Activated CD4-positive, alpha-beta memory T cell treated with anti-CD3 and anti-CD28 coated beads for 36 hours (primary cell): ENCODE measurements at regions not wholly inside any gene's neighbourhood (a gene's known extent, or its start where the extent isn't known, plus 50 kb on each side); places are given as distances from the start of the nearest gene placed in this dataset.

Source experiments
- CTCF ChIA-PET: fragments of 350-600 bp; sonication (Branson Sonifier 250); formaldehyde crosslinking; loops from one replicate; lab custom pipeline; 2021; ENCODE audit warnings: antibody characterized with exemption, inconsistent platforms; lab: Charles Lee
- POLR2A ChIA-PET: fragments of 350-600 bp; sonication (Branson Sonifier 250); formaldehyde crosslinking; loops from one replicate; lab custom pipeline; 2021; ENCODE audit warnings: antibody characterized with exemption; lab: Charles Lee
- DNase-seq: peaks from one replicate; pipeline ENCODE4 v3.0.0-alpha.2; 2020
- H3K27ac Mint-ChIP-seq: one replicate; pipeline ENCODE4 v1.8.0; 2021; ENCODE audit warnings: mixed read lengths
- H3K27me3 Mint-ChIP-seq: one replicate; pipeline ENCODE4 v1.8.0; 2021; ENCODE audit warnings: mixed read lengths
- H3K36me3 Mint-ChIP-seq: one replicate; pipeline ENCODE4 v1.8.0; 2021; ENCODE audit warnings: mixed read lengths
- H3K4me1 Mint-ChIP-seq: one replicate; pipeline ENCODE4 v1.8.0; 2021; ENCODE audit warnings: low read depth, mixed read lengths
- H3K4me3 Mint-ChIP-seq: one replicate; pipeline ENCODE4 v1.8.0; 2021; ENCODE audit warnings: mild to moderate bottlenecking, mixed read lengths
- H3K9me3 Mint-ChIP-seq: one replicate; pipeline ENCODE4 v1.8.0; 2021; ENCODE audit warnings: mixed read lengths
- intact Hi-C: fragments of 100-400 bp; cut with micrococcal nuclease; formaldehyde crosslinking; loops from one replicate; pipeline ENCODE4 v1.15.1; 2023

DNA sequence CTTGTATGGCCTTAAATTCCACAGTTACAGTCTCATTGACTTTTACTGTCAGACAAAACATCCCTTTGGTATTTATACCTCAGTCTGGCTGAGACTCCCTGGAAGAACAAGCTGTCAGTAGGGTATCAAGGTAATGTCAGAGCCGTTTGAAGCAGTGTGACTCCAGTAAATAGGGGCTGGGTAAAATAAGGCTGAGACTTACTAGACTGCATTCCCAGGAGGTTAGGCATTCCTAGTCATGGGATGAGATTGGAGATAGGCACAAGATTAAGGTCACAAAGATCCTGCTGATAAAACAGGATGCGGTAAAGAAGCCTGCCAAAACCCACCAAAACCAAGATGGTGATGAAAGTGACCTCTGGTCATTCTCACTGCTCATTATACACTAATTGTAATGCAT, 219.5 kb upstream of the SKOR2 start:
- intact Hi-C loops: no loop called here
- no peak for DNase-seq
- no peaks in the 10 kb centered on the region for H3K4me1 Mint-ChIP-seq
- H3K27ac Mint-ChIP-seq: no peak overlapping the region
- CTCF ChIA-PET: no interaction called here
- H3K27me3 Mint-ChIP-seq: no peaks in the 10 kb centered on the region
- POLR2A ChIA-PET: no interaction called here
- H3K36me3 Mint-ChIP-seq: no peaks in the 10 kb centered on the region
- H3K9me3 Mint-ChIP-seq: no peaks in the 10 kb centered on the region
- no peak overlapping the region for H3K4me3 Mint-ChIP-seq

DNA sequence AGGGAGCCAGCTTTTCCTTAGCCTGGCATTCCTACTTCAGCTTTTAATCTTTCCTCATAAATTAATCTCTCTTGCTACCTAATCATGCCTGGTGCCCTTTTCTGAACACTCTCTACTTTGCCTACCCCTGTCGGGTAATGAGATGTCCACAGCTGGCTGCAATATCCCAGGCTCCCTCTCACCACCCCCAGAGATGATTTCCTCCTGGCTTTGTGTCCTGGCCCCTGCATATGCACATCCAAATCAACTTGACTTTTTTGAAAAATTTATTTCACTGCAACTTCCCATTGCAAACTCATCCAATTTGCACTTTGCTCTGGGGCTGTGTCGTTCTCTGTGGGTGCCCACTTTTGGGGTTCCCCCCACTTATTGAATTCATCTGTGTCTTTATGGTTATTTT, 218.1 kb upstream of the SKOR2 start:
- intact Hi-C loops: no loop called here
- Mint-ChIP-seq H3K27ac (no peak overlapping the region), H3K4me1 (no peaks in the 10 kb centered on the region), H3K27me3 (no peaks in the 10 kb centered on the region), H3K9me3 (no peaks in the 10 kb centered on the region), H3K36me3 (no peaks in the 10 kb centered on the region), H3K4me3 (no peak overlapping the region)
- ChIA-PET CTCF (no interaction called here), POLR2A (no interaction called here)
- no peak for DNase-seq

- no peak for DNase-seq
- no peak overlapping the region for H3K4me3 Mint-ChIP-seq
- ChIA-PET CTCF (interaction anchor here (0.8 kb wide), 1 partner anchor 65 kb away, joined by 3 read pairs; no protein-coding TSS in a partner anchor), POLR2A (no interaction called here)
- H3K27me3 Mint-ChIP-seq: peaks cover under 1% of the 10 kb centered on the region
- H3K9me3 Mint-ChIP-seq: no peaks in the 10 kb centered on the region
- H3K27ac Mint-ChIP-seq: no peak overlapping the region
- no peaks in the 10 kb centered on the region for H3K4me1 Mint-ChIP-seq
- H3K36me3 Mint-ChIP-seq: no peaks in the 10 kb centered on the region
- intact Hi-C loops: no loop called here
Measured at GRCh38 chr18:47461977-47462376, 210.5 kb upstream of the SKOR2 start.

DNA sequence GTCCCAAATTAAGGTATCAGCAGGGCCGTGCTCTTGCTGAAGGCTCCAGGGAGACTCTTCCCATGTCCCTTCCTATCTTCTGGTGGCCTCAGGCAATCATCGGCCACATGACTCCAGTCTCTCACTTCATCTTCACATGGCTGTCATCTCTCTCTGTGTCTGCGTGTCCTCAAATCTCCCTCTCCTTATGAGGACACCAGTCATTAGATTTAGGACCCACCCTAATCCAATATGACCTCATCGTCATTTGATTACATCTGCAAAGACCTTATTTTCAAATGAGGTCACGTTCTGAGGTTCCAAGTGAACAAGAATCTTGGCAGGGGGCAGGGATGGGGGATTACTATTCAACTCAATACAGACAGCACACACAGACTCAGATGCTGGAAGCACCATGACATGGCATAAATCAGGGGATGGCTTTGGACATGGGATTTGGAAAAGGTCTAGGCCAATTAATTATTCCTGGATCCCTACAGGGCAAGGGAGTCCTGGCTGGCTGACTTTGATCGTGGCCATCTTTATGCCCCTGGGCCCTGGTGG, 210.0 kb upstream of the SKOR2 start:
- Mint-ChIP-seq H3K4me3 (no peak overlapping the region), H3K27me3 (peaks cover 2% of the 10 kb centered on the region), H3K27ac (no peak overlapping the region), H3K4me1 (no peaks in the 10 kb centered on the region), H3K9me3 (no peaks in the 10 kb centered on the region), H3K36me3 (no peaks in the 10 kb centered on the region)
- ChIA-PET POLR2A (no interaction called here), CTCF (interaction anchor here (0.8 kb wide), 1 partner anchor 64 kb away, joined by 3 read pairs; no protein-coding TSS in a partner anchor)
- intact Hi-C loops: no loop called here
- DNase-seq: no peak

DNA sequence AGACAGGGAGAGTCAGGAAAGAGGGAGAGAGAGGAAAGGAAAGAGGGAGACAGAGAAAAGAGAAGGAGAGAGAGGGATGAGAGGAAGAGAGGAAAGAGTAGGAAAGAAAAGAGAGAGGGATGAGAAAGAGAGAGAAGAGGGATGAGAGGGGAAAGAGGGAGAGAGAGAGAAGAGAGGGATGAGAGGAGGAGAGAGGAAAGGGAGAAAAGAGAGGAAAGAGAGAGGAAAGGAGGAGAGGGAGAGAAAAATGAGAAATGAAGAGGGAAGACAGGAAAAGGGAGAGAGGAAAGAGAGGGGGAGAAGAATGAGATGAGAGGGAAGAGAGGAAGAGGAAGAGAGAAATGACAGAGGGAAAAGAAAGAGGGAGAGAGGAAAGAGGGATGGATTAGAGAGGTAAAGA, 207.0 kb upstream of the SKOR2 start:
- no peaks in the 10 kb centered on the region for H3K4me1 Mint-ChIP-seq
- H3K27ac Mint-ChIP-seq: no peak overlapping the region
- H3K4me3 Mint-ChIP-seq: no peak overlapping the region
- H3K27me3 Mint-ChIP-seq: peaks cover 2% of the 10 kb centered on the region
- intact Hi-C loops: no loop called here
- DNase-seq: no peak
- POLR2A ChIA-PET: no interaction called here
- CTCF ChIA-PET: interaction anchor here (0.5 kb wide), 1 partner anchor 29 kb away, joined by 3 read pairs; no protein-coding TSS in a partner anchor
- no peaks in the 10 kb centered on the region for H3K36me3 Mint-ChIP-seq
- no peaks in the 10 kb centered on the region for H3K9me3 Mint-ChIP-seq

DNA sequence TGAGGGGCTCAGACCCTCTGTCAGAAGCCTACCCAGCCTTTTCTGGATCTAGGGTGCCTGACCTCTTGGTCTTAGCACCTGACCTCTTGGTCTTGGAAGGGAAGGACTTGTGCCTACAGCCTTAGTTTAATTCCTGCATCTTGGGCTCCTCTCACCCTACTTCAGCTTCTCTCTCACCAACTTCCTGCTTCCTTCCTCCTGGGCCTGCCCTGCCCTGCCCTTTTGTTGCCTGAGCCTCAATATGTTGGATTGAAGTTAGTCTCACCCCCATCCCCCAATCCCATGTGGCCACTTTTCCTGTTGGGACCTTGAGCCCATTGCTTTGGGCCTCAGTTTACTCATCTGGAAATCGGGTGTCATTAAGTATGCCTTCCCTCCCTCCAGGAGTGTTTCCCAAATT, 206.2 kb upstream of the SKOR2 start:
- CTCF ChIA-PET: no interaction called here
- H3K27me3 Mint-ChIP-seq: peaks cover 2% of the 10 kb centered on the region
- H3K36me3 Mint-ChIP-seq: no peaks in the 10 kb centered on the region

DNA sequence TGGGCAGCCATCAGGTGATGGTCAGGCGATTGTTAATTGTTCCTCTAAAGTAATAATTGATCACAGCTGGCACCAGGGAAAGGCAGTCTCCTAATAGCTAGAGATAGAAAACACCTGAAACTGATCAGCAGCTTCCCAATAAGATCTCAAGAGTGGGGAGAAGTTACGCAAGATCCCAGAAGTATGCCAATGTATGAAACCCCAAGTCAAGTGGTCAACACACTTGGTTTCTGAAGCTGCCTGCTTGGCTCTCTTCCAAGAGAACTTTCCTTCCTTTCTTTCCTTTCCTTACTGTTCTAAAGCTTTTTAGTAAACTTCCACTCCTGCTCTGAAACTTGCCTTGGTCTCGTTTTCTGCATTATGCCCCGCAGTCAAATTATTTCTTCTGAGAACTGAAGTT, 201.6 kb upstream of the SKOR2 start:
- no peak for DNase-seq
- Mint-ChIP-seq H3K36me3 (no peaks in the 10 kb centered on the region), H3K27me3 (peaks cover 2% of the 10 kb centered on the region), H3K9me3 (no peaks in the 10 kb centered on the region), H3K4me3 (no peak overlapping the region), H3K4me1 (no peaks in the 10 kb centered on the region), H3K27ac (no peak overlapping the region)
- CTCF ChIA-PET: interaction anchor here (0.7 kb wide), 1 partner anchor 795 kb away, joined by 4 read pairs; no protein-coding TSS in a partner anchor
- POLR2A ChIA-PET: no interaction called here
- intact Hi-C loops: no loop called here

More for the DNA sequence above, 206.2 kb upstream of the SKOR2 start:
- POLR2A ChIA-PET: no interaction called here
- H3K27ac Mint-ChIP-seq: no peak overlapping the region
- H3K9me3 Mint-ChIP-seq: no peaks in the 10 kb centered on the region
- intact Hi-C loops: no loop called here
- no peak overlapping the region for H3K4me3 Mint-ChIP-seq
- no peaks in the 10 kb centered on the region for H3K4me1 Mint-ChIP-seq
- DNase-seq: no peak

DNA sequence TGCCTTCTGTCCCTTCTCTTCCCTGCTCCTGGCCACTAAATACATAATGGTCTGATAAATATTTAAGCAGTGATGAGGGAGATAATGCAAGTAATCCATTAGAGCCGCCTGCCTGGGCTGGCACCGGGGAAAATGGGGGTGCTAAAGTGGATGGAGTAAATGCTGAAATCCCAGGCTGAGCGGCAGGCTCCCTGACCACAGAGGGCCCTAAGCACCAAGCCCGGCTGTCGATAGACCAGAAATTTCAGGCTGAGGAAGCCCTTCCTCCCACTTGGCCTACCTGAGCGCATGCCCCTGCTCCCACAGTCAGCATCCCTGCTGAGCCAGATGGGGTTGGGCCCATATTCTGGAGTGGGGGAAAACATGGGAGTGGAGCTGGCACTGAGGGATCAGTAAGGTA, 197.5 kb upstream of the SKOR2 start:
- no peak for DNase-seq
- Mint-ChIP-seq H3K27me3 (no peaks in the 10 kb centered on the region), H3K4me1 (no peaks in the 10 kb centered on the region), H3K27ac (no peak overlapping the region), H3K4me3 (no peak overlapping the region), H3K9me3 (peaks cover 7% of the 10 kb centered on the region), H3K36me3 (no peaks in the 10 kb centered on the region)
- ChIA-PET POLR2A (no interaction called here), CTCF (no interaction called here)
- intact Hi-C loops: no loop called here

DNA sequence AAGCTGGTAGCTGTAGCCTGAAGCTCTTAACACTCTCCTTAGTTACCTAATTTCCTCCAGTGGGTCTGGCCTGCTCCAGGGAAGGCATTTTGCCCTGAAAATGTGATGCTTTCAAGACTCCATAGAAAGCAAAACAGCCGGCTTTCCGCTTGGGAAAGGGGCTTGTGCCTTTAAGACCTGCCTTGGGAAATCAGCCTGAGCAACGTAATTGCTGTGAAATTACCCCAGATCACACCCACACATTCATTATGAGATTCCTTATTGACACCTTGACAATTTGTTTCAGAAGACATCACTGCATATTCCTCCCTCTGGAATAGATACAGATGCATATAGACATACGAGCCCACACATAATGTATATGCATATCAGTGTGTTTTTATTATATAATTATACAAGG, 190.5 kb upstream of the SKOR2 start:
- no peaks in the 10 kb centered on the region for H3K4me1 Mint-ChIP-seq
- intact Hi-C loops: no loop called here
- H3K4me3 Mint-ChIP-seq: no peak overlapping the region
- ChIA-PET CTCF (no interaction called here), POLR2A (no interaction called here)
- no peaks in the 10 kb centered on the region for H3K36me3 Mint-ChIP-seq
- no peak for DNase-seq
- peaks cover 4% of the 10 kb centered on the region for H3K27me3 Mint-ChIP-seq
- H3K9me3 Mint-ChIP-seq: peaks cover 7% of the 10 kb centered on the region
- H3K27ac Mint-ChIP-seq: no peak overlapping the region

- H3K4me3 Mint-ChIP-seq: no peak overlapping the region
Measured at GRCh38 chr18:47438001-47438400, 186.5 kb upstream of the SKOR2 start.

GRCh38 chr18:47436871-47437270, 185.4 kb upstream of the SKOR2 start:
- peaks cover 8% of the 10 kb centered on the region for H3K27me3 Mint-ChIP-seq
- ChIA-PET POLR2A (no interaction called here), CTCF (no interaction called here)
- H3K27ac Mint-ChIP-seq: no peak overlapping the region
- no peak overlapping the region for H3K4me3 Mint-ChIP-seq
- no peaks in the 10 kb centered on the region for H3K36me3 Mint-ChIP-seq
- intact Hi-C loops: no loop called here
- no peak for DNase-seq
- no peaks in the 10 kb centered on the region for H3K4me1 Mint-ChIP-seq
- no peaks in the 10 kb centered on the region for H3K9me3 Mint-ChIP-seq

More at GRCh38 chr18:47438001-47438400, 186.5 kb upstream of the SKOR2 start:
- Mint-ChIP-seq H3K9me3 (no peaks in the 10 kb centered on the region), H3K36me3 (no peaks in the 10 kb centered on the region), H3K27me3 (peaks cover 8% of the 10 kb centered on the region), H3K4me1 (no peaks in the 10 kb centered on the region), H3K27ac (no peak overlapping the region)
- ChIA-PET POLR2A (no interaction called here), CTCF (no interaction called here)
- DNase-seq: no peak
- intact Hi-C loops: no loop called here

GRCh38 chr18:47434214-47434746, 182.8 kb upstream of the SKOR2 start:
- intact Hi-C loops: no loop called here
- Mint-ChIP-seq H3K9me3 (no peaks in the 10 kb centered on the region), H3K4me3 (no peak overlapping the region), H3K4me1 (no peaks in the 10 kb centered on the region), H3K36me3 (no peaks in the 10 kb centered on the region), H3K27ac (no peak overlapping the region), H3K27me3 (peaks cover 8% of the 10 kb centered on the region)
- ChIA-PET CTCF (no interaction called here), POLR2A (no interaction called here)
- DNase-seq: no peak
